GM18499 (cell line): ENCODE measurements at regions not wholly inside any gene's neighbourhood (a gene's known extent, or its start where the extent isn't known, plus 50 kb on each side); places are given as distances from the start of the nearest gene placed in this dataset.

Source experiments
- ATAC-seq: cut with Tn5 transposase; IDR thresholded peaks from one replicate; pipeline ENCODE4 v1.9.1; 2021; ENCODE audit warnings: moderate number of reproducible peaks; ENCODE audit not compliant: insufficient read depth, unreplicated experiment

- no peak for ATAC-seq
Observed at GRCh38 chr2:221235941-221236340, 336.2 kb downstream of the EPHA4 start.

- no peak for ATAC-seq
Observed at GRCh38 chr2:221241072-221241471, 331.0 kb downstream of the EPHA4 start.

GRCh38 chr2:221243771-221244170, 328.3 kb downstream of the EPHA4 start:
- no peak for ATAC-seq

- no peak for ATAC-seq
Observed at GRCh38 chr2:221245045-221245444, 327.1 kb downstream of the EPHA4 start.

- no peak for ATAC-seq
Observed at GRCh38 chr2:221245772-221246171, 326.3 kb downstream of the EPHA4 start.

- no peak for ATAC-seq
Observed at GRCh38 chr2:221254299-221254698, 317.8 kb downstream of the EPHA4 start.

GRCh38 chr2:221255862-221256261, 316.2 kb downstream of the EPHA4 start:
- no peak for ATAC-seq

GRCh38 chr2:221258464-221258863, 313.6 kb downstream of the EPHA4 start:
- no peak for ATAC-seq

- no peak for ATAC-seq
Observed at GRCh38 chr2:221262651-221263050, 309.5 kb downstream of the EPHA4 start.

GRCh38 chr2:221263573-221263972, 308.5 kb downstream of the EPHA4 start:
- ATAC-seq = no peak

- ATAC-seq = no peak
Observed at GRCh38 chr2:221264318-221264717, 307.8 kb downstream of the EPHA4 start.

GRCh38 chr2:221267773-221268425, 304.2 kb downstream of the EPHA4 start:
- ATAC-seq = no peak

- ATAC-seq = no peak
Observed at GRCh38 chr2:221268631-221269030, 303.5 kb downstream of the EPHA4 start.

GRCh38 chr2:221270806-221271205, 301.3 kb downstream of the EPHA4 start:
- no peak for ATAC-seq

- ATAC-seq = no peak
Observed at GRCh38 chr2:221272729-221273128, 299.4 kb downstream of the EPHA4 start.

GRCh38 chr2:221276033-221276432, 296.1 kb downstream of the EPHA4 start:
- no peak for ATAC-seq

- no peak for ATAC-seq
Observed at GRCh38 chr2:221276601-221277000, 295.5 kb downstream of the EPHA4 start.

- ATAC-seq = no peak
Observed at GRCh38 chr2:221282386-221282785, 289.7 kb downstream of the EPHA4 start.

- no peak for ATAC-seq
Observed at GRCh38 chr2:221283896-221284545, 288.1 kb downstream of the EPHA4 start.

- no peak for ATAC-seq
Observed at GRCh38 chr2:221285148-221285547, 287.0 kb downstream of the EPHA4 start.

- ATAC-seq = no peak
Observed at GRCh38 chr2:221286406-221286805, 285.7 kb downstream of the EPHA4 start.

- no peak for ATAC-seq
Observed at GRCh38 chr2:221289389-221289788, 282.7 kb downstream of the EPHA4 start.
